HG03095 (cell line): ENCODE measurements at regions not wholly inside any gene's neighbourhood (a gene's known extent, or its start where the extent isn't known, plus 50 kb on each side); places are given as distances from the start of the nearest gene placed in this dataset.

Experiments used
- ATAC-seq: cut with Tn5 transposase; IDR thresholded peaks from one replicate; pipeline ENCODE4 v1.9.1; 2021; ENCODE audit warnings: moderate library complexity; ENCODE audit not compliant: unreplicated experiment

- ATAC-seq, result no peak
Measured at GRCh38 chr9:91151718-91152095, 210.0 kb downstream of the AUH start.

- no peak for ATAC-seq
Measured at GRCh38 chr9:91154686-91155085, 207.0 kb downstream of the AUH start.

GRCh38 chr9:91155181-91155580 lies 206.5 kb downstream of the AUH start:
- no peak for ATAC-seq

- no peak for ATAC-seq
Measured at GRCh38 chr9:91155746-91156376, 205.9 kb downstream of the AUH start.

- no peak for ATAC-seq
Measured at GRCh38 chr9:91156451-91157234, 205.1 kb downstream of the AUH start.

GRCh38 chr9:91157883-91158282 lies 203.8 kb downstream of the AUH start:
- ATAC-seq, result no peak

GRCh38 chr9:91158286-91158685 lies 203.4 kb downstream of the AUH start:
- ATAC-seq, result no peak

GRCh38 chr9:91158946-91159345 lies 202.8 kb downstream of the AUH start:
- ATAC-seq, result no peak

- ATAC-seq, result no peak
Measured at GRCh38 chr9:91159664-91160121, 202.0 kb downstream of the AUH start.

GRCh38 chr9:91160181-91160580 lies 201.5 kb downstream of the AUH start:
- no peak for ATAC-seq

- no peak for ATAC-seq
Measured at GRCh38 chr9:91160599-91161464, 200.9 kb downstream of the AUH start.

GRCh38 chr9:91161465-91162300 lies 200.0 kb downstream of the AUH start:
- ATAC-seq, result no peak

GRCh38 chr9:91162311-91162710 lies 199.4 kb downstream of the AUH start:
- ATAC-seq, result no peak

GRCh38 chr9:91162784-91163443 lies 198.8 kb downstream of the AUH start:
- ATAC-seq, result peak; percentile 87

GRCh38 chr9:91163444-91163772 lies 198.3 kb downstream of the AUH start:
- ATAC-seq, result no peak

GRCh38 chr9:91163773-91164471 lies 197.8 kb downstream of the AUH start:
- no peak for ATAC-seq
